SK-N-SH (cell line): ENCODE measurements at regions not wholly inside any gene's neighbourhood (a gene's known extent, or its start where the extent isn't known, plus 50 kb on each side); places are given as distances from the start of the nearest gene placed in this dataset.

ENCODE experiments used
- CTCF ChIA-PET: fragments of 300-600, 350-600 bp; formaldehyde crosslinking; extraction: SDS; loops from one replicate; lab custom pipeline; 2021; lab: Yijun Ruan, JAX
- POLR2A ChIA-PET: fragments of 350-600 bp; sonication (Branson Sonifier 250); formaldehyde crosslinking; extraction: SDS; loops from one replicate; lab custom pipeline; 2020; ENCODE audit warnings: antibody characterized with exemption, inconsistent platforms; lab: Yijun Ruan, JAX
- DNase-seq: peaks from one replicate; pipeline ENCODE4 v3.0.0; 2012
- H2AFZ ChIP-seq: fragments of 200-600 bp; sonication (generic); 2 replicates; pipeline ENCODE4 v1.8.1; 2016; ENCODE audit warnings: antibody characterized with exemption, mild to moderate bottlenecking, low read depth
- H3F3A ChIP-seq: fragments of 200-600 bp; sonication (generic); replicated peaks from 2 replicates; pipeline ENCODE3; 2016; ENCODE audit warnings: antibody characterized with exemption, mild to moderate bottlenecking; ENCODE audit not compliant: insufficient read depth
- H3K27ac ChIP-seq, 2 experiments: fragments of 200-500 bp in 1 of 2; fragments of 200-600 bp in 1 of 2; sonication (Bioruptor generic) in 1 of 2; sonication (generic), shearing (Covaris generic) in 1 of 2; 2 replicates each; pipeline versions ENCODE4 v1.5.1 to v1.6.1; 2014 to 2016; ENCODE audit warnings: low read depth in 2 of 2, inconsistent platforms in 1 of 2, low read length in 1 of 2, mild to moderate bottlenecking in 1 of 2, mixed read lengths in 1 of 2
- H3K27me3 ChIP-seq: fragments of 200-600 bp; sonication (generic), shearing (Covaris generic); 2 replicates; pipeline ENCODE4 v1.6.1; 2016; ENCODE audit warnings: mixed run types; ENCODE audit not compliant: insufficient read depth
- H3K36me3 ChIP-seq, 2 experiments: fragments of 200-500 bp in 1 of 2; fragments of 200-600 bp in 1 of 2; sonication (Bioruptor generic) in 1 of 2; sonication (generic) in 1 of 2; replicated peaks in 1 of 2; 2 replicates each; pipeline versions ENCODE3 to v1.5.1; 2014 to 2016; ENCODE audit warnings: low read length in 1 of 2, mild to moderate bottlenecking in 1 of 2; ENCODE audit not compliant: insufficient read depth in 2 of 2, control insufficient read depth in 1 of 2
- H3K4me1 ChIP-seq, 2 experiments: fragments of 200-500 bp in 1 of 2; fragments of 200-600 bp in 1 of 2; sonication (Bioruptor generic) in 1 of 2; sonication (generic), shearing (Covaris generic) in 1 of 2; 2 replicates each; pipeline versions ENCODE4 v1.5.1 to v1.6.1; 2014 to 2016; ENCODE audit warnings: low read depth in 1 of 2, low read length in 1 of 2, mixed run types in 1 of 2; ENCODE audit not compliant: insufficient read depth in 2 of 2, control insufficient read depth in 1 of 2
- H3K4me2 ChIP-seq: fragments of 200-600 bp; sonication (generic), shearing (Covaris generic); 2 replicates; pipeline ENCODE4 v1.6.1; 2017; ENCODE audit warnings: mixed run types
- H3K4me3 ChIP-seq, 2 experiments: fragments of 200-500 bp in 1 of 2; fragments of 200-600 bp in 1 of 2; sonication (Bioruptor generic) in 1 of 2; sonication (generic), shearing (Covaris generic) in 1 of 2; 2 replicates each; pipeline versions ENCODE4 v1.5.1 to v1.8.1; 2014 to 2016; ENCODE audit warnings: low read depth in 2 of 2, inconsistent platforms in 1 of 2, low read length in 1 of 2, mild to moderate bottlenecking in 1 of 2, mixed read lengths in 1 of 2, moderate library complexity in 1 of 2
- H3K79me2 ChIP-seq: fragments of 200-600 bp; sonication (generic); 2 replicates; pipeline ENCODE4 v1.8.1; 2017; ENCODE audit warnings: mild to moderate bottlenecking; ENCODE audit not compliant: insufficient read depth
- H3K9ac ChIP-seq: fragments of 200-600 bp; sonication (generic); 2 replicates; pipeline ENCODE4 v1.6.1; 2017; ENCODE audit warnings: mixed run types
- H3K9me2 ChIP-seq: fragments of 200-600 bp; sonication (generic); 2 replicates; pipeline ENCODE4 v1.6.1; 2017; ENCODE audit warnings: mixed run types
- H3K9me3 ChIP-seq: fragments of 200-600 bp; sonication (generic); 2 replicates; pipeline ENCODE4 v1.6.1; 2017; ENCODE audit warnings: mixed run types, mild to moderate bottlenecking, moderate library complexity
- H4K20me1 ChIP-seq: fragments of 200-600 bp; sonication (generic); 2 replicates; pipeline ENCODE4 v1.6.1; 2017; ENCODE audit warnings: mild to moderate bottlenecking, mixed run types; ENCODE audit not compliant: insufficient read depth
- ELF1 ChIP-seq: IDR thresholded peaks from 2 replicates; pipeline ENCODE4 v1.4.0; 2012
- EZH2phosphoT487 ChIP-seq: fragments of 200-600 bp; sonication (generic); IDR thresholded peaks from 2 replicates; pipeline ENCODE4 v1.6.1; 2017; ENCODE audit warnings: low read depth, mixed run types, mild to moderate bottlenecking, antibody characterized with exemption, moderate library complexity, borderline replicate concordance
- FOSL2 ChIP-seq: IDR thresholded peaks from 2 replicates; pipeline ENCODE4 v1.4.0; 2012; ENCODE audit warnings: low read depth, mild to moderate bottlenecking, moderate library complexity, borderline replicate concordance
- FOXJ3 ChIP-seq: sonication (generic); formaldehyde crosslinking; IDR thresholded peaks from 2 replicates; pipeline ENCODE4 v1.5.1; 2020; ENCODE audit warnings: mild to moderate bottlenecking, missing genetic modification reagents
- FOXM1 ChIP-seq: IDR thresholded peaks from 2 replicates; pipeline ENCODE4 v1.4.0; 2012; ENCODE audit warnings: low read depth, mild to moderate bottlenecking
- GABPA ChIP-seq: IDR thresholded peaks from 2 replicates; pipeline ENCODE4 v1.4.0; 2012; ENCODE audit warnings: low read depth, mild to moderate bottlenecking
- GATA2 ChIP-seq: sonication (generic); formaldehyde crosslinking; IDR thresholded peaks from 2 replicates; pipeline ENCODE4 v1.5.0; 2020; ENCODE audit warnings: mild to moderate bottlenecking, missing genetic modification reagents
- MEF2A ChIP-seq: IDR thresholded peaks from 2 replicates; pipeline ENCODE4 v1.4.0; 2012; ENCODE audit warnings: low read depth, borderline replicate concordance
- NFIC ChIP-seq: IDR thresholded peaks from 2 replicates; pipeline ENCODE4 v1.4.0; 2012; ENCODE audit warnings: borderline replicate concordance
- RCOR1 ChIP-seq: fragments of 150-350 bp; IDR thresholded peaks from 2 replicates; pipeline ENCODE4 v1.6.1; 2017; ENCODE audit warnings: antibody characterized with exemption, low read length
- RFX5 ChIP-seq: IDR thresholded peaks from 2 replicates; pipeline ENCODE4 v1.6.1; 2012; ENCODE audit warnings: mild to moderate bottlenecking, improper control_type of control experiment, low read length
- RXRA ChIP-seq: IDR thresholded peaks from 2 replicates; pipeline ENCODE4 v1.4.0; 2012; ENCODE audit warnings: low read depth, mild to moderate bottlenecking, borderline replicate concordance
- TEAD4 ChIP-seq: IDR thresholded peaks from 2 replicates; pipeline ENCODE4 v1.4.0; 2012; ENCODE audit warnings: mild to moderate bottlenecking, borderline replicate concordance; ENCODE audit not compliant: insufficient read depth
- YY1 ChIP-seq: IDR thresholded peaks from 2 replicates; pipeline ENCODE4 v1.4.0; 2012; ENCODE audit warnings: low read depth, mild to moderate bottlenecking
- WGBS: methylation state at CpG from one replicate; pipeline ENCODE4 v1.1.6; 2017; ENCODE audit warnings: low lambda C conversion rate; 5-methylcytosine and 5-hydroxymethylcytosine counted together
- TF ChIP-seq, protein P1 (sequence below): IDR thresholded peaks from 2 replicates; pipeline ENCODE4 v1.6.1; 2012; ENCODE audit warnings: mild to moderate bottlenecking, low read depth, low read length, moderate library complexity
- TF ChIP-seq, protein P2 (sequence below): fragments of 150-350 bp; IDR thresholded peaks from 2 replicates; pipeline ENCODE4 v1.6.1; 2016; ENCODE audit warnings: mild to moderate bottlenecking, low read depth, low read length
- TF ChIP-seq, protein P3 (sequence below): IDR thresholded peaks from 2 replicates; pipeline ENCODE4; 2012

DNA sequence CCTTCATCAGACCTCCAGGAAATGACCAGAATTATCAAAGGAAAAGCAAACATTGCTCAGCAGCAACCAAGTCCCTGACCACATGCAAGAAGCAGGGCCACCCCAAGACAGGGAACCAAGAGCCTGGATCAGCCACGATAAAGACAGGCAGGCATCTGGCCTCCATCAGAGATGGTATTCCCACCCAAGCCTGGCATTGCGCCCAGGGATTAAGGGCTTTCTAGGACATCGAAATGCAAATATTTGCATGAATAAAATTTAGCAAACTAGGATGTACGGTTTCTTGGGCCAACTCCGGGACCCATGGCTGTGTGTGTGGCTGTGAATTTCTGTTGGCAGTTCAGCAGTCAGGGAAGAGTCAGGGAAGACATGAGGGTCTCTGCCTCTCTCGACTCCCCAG, 241.4 kb upstream of the DYNLRB2 start:
- H3K79me2 ChIP-seq: no peaks in the 10 kb centered on the region
- no peaks in the 10 kb centered on the region for H3F3A ChIP-seq
- DNase-seq: no peak
- TF ChIP-seq FOSL2 (no peak), NFIC (no peak), EZH2phosphoT487 (no peak), FOXJ3 (no peak), MEF2A (no peak), TEAD4 (no peak), YY1 (no peak), GABPA (no peak), RFX5 (no peak), GATA2 (no peak), RCOR1 (no peak), ELF1 (no peak), FOXM1 (no peak), RXRA (no peak)
- TF ChIP-seq, protein P1, sequence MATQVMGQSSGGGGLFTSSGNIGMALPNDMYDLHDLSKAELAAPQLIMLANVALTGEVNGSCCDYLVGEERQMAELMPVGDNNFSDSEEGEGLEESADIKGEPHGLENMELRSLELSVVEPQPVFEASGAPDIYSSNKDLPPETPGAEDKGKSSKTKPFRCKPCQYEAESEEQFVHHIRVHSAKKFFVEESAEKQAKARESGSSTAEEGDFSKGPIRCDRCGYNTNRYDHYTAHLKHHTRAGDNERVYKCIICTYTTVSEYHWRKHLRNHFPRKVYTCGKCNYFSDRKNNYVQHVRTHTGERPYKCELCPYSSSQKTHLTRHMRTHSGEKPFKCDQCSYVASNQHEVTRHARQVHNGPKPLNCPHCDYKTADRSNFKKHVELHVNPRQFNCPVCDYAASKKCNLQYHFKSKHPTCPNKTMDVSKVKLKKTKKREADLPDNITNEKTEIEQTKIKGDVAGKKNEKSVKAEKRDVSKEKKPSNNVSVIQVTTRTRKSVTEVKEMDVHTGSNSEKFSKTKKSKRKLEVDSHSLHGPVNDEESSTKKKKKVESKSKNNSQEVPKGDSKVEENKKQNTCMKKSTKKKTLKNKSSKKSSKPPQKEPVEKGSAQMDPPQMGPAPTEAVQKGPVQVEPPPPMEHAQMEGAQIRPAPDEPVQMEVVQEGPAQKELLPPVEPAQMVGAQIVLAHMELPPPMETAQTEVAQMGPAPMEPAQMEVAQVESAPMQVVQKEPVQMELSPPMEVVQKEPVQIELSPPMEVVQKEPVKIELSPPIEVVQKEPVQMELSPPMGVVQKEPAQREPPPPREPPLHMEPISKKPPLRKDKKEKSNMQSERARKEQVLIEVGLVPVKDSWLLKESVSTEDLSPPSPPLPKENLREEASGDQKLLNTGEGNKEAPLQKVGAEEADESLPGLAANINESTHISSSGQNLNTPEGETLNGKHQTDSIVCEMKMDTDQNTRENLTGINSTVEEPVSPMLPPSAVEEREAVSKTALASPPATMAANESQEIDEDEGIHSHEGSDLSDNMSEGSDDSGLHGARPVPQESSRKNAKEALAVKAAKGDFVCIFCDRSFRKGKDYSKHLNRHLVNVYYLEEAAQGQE: no peak
- TF ChIP-seq, protein P2, sequence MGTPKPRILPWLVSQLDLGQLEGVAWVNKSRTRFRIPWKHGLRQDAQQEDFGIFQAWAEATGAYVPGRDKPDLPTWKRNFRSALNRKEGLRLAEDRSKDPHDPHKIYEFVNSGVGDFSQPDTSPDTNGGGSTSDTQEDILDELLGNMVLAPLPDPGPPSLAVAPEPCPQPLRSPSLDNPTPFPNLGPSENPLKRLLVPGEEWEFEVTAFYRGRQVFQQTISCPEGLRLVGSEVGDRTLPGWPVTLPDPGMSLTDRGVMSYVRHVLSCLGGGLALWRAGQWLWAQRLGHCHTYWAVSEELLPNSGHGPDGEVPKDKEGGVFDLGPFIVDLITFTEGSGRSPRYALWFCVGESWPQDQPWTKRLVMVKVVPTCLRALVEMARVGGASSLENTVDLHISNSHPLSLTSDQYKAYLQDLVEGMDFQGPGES: no peak
- TF ChIP-seq, protein P3, sequence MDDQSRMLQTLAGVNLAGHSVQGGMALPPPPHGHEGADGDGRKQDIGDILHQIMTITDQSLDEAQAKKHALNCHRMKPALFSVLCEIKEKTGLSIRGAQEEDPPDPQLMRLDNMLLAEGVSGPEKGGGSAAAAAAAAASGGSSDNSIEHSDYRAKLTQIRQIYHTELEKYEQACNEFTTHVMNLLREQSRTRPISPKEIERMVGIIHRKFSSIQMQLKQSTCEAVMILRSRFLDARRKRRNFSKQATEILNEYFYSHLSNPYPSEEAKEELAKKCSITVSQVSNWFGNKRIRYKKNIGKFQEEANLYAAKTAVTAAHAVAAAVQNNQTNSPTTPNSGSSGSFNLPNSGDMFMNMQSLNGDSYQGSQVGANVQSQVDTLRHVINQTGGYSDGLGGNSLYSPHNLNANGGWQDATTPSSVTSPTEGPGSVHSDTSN: no peak
- TF ChIP-seq, all 33 proteins: peak for 0
- no peaks in the 10 kb centered on the region for H4K20me1 ChIP-seq
- H3K27ac ChIP-seq: no peak overlapping the region
- no peaks in the 10 kb centered on the region for H3K9me2 ChIP-seq
- H3K36me3 ChIP-seq: no peaks in the 10 kb centered on the region
- H3K4me1 ChIP-seq: no peaks in the 10 kb centered on the region
- H3K27me3 ChIP-seq: no peaks in the 10 kb centered on the region
- 20% methylated on average over 5 of the region's 6 CpGs for WGBS
- no peak overlapping the region for H2AFZ ChIP-seq
- no peak overlapping the region for H3K9ac ChIP-seq
- POLR2A ChIA-PET: no interaction called here
- CTCF ChIA-PET: no interaction called here
- no peak overlapping the region for H3K4me3 ChIP-seq
- H3K9me3 ChIP-seq: no peaks in the 10 kb centered on the region
- no peak overlapping the region for H3K4me2 ChIP-seq
